GM23338 (cell line): ENCODE measurements at regions not wholly inside any gene's neighbourhood (a gene's known extent, or its start where the extent isn't known, plus 50 kb on each side); places are given as distances from the start of the nearest gene placed in this dataset.

Experiments
- ATAC-seq: fragments of 200-7000 bp; cut with Tn5 transposase; 3 replicates; pipeline ENCODE4 v1.9.1; 2020
- DNase-seq: peaks from one replicate; pipeline ENCODE4 v3.0.0-alpha.2; 2015; ENCODE audit warnings: low spot score
- H2AFZ ChIP-seq: fragments of 200-600 bp; sonication (generic); 2 replicates; pipeline ENCODE4 v1.8.0; 2016; ENCODE audit warnings: antibody characterized with exemption, mild to moderate bottlenecking, moderate library complexity
- H3F3A ChIP-seq: fragments of 200-600 bp; sonication (generic); replicated peaks from 2 replicates; pipeline ENCODE4 v1.8.0; 2017; ENCODE audit warnings: antibody characterized with exemption, mixed run types, low read depth
- H3K27ac ChIP-seq: fragments of 200-600 bp; sonication (generic); 2 replicates; pipeline ENCODE4 v1.6.1; 2016; ENCODE audit warnings: low read depth
- H3K27me3 ChIP-seq: fragments of 200-600 bp; sonication (generic); 2 replicates; pipeline ENCODE4 v1.8.0; 2016; ENCODE audit warnings: mild to moderate bottlenecking, mixed run types, moderate library complexity; ENCODE audit not compliant: insufficient read depth
- H3K36me3 ChIP-seq: fragments of 200-600 bp; sonication (generic); 2 replicates; pipeline ENCODE4 v1.8.0; 2016; ENCODE audit warnings: mild to moderate bottlenecking; ENCODE audit not compliant: insufficient read depth
- H3K4me1 ChIP-seq: fragments of 200-600 bp; sonication (generic); 2 replicates; pipeline ENCODE4 v1.8.0; 2016; ENCODE audit warnings: mild to moderate bottlenecking, moderate library complexity; ENCODE audit not compliant: insufficient read depth
- H3K4me2 ChIP-seq: fragments of 200-600 bp; sonication (generic); 2 replicates; pipeline ENCODE4 v1.7.1; 2017; ENCODE audit warnings: mixed run types
- H3K4me3 ChIP-seq: fragments of 200-600 bp; sonication (generic); 2 replicates; pipeline ENCODE4 v1.6.1; 2016; ENCODE audit warnings: mixed run types
- H3K79me2 ChIP-seq: fragments of 200-600 bp; sonication (generic); replicated peaks from 2 replicates; pipeline ENCODE4 v1.8.0; 2017; ENCODE audit warnings: mild to moderate bottlenecking; ENCODE audit not compliant: insufficient read depth
- H3K9me2 ChIP-seq: fragments of 200-600 bp; sonication (generic); 2 replicates; pipeline ENCODE4 v1.8.0; 2017; ENCODE audit not compliant: insufficient read depth
- H4K20me1 ChIP-seq: fragments of 200-600 bp; sonication (generic); replicated peaks from 2 replicates; pipeline ENCODE4 v1.8.0; 2017; ENCODE audit warnings: mild to moderate bottlenecking; ENCODE audit not compliant: insufficient read depth
- H3K27ac Mint-ChIP-seq: 2 replicates; pipeline ENCODE4 v1.8.0; 2020; ENCODE audit warnings: inconsistent platforms, mild to moderate bottlenecking, moderate library complexity, mixed read lengths
- H3K27me3 Mint-ChIP-seq: 3 replicates; pipeline ENCODE4 v1.8.0; 2022; ENCODE audit warnings: low read depth, mild to moderate bottlenecking, moderate library complexity, mixed read lengths, inconsistent platforms; ENCODE audit not compliant: insufficient read depth, poor library complexity
- H3K36me3 Mint-ChIP-seq: 3 replicates; pipeline ENCODE4 v1.8.0; 2021; ENCODE audit warnings: low read depth, mild to moderate bottlenecking, inconsistent platforms, moderate library complexity, mixed read lengths
- H3K4me1 Mint-ChIP-seq: 3 replicates; pipeline ENCODE4 v1.8.0; 2020; ENCODE audit warnings: mild to moderate bottlenecking, inconsistent platforms, mixed read lengths
- H3K4me3 Mint-ChIP-seq: 3 replicates; pipeline ENCODE4 v1.8.0; 2021; ENCODE audit warnings: moderate library complexity, mild to moderate bottlenecking, inconsistent platforms, mixed read lengths
- H3K9me3 Mint-ChIP-seq: 3 replicates; pipeline ENCODE4 v1.8.0; 2020; ENCODE audit warnings: moderate library complexity, mild to moderate bottlenecking, inconsistent platforms, mixed read lengths
- CTCF ChIP-seq, 2 experiments: fragments of 200-600 bp in 1 of 2; sonication (generic) in 1 of 2; conservative IDR thresholded peaks; 2 replicates each; pipeline versions ENCODE4 v1.5.1 to v1.6.1; 2016 to 2017; ENCODE audit warnings: antibody characterized with exemption in 2 of 2, low read depth in 2 of 2, mild to moderate bottlenecking in 2 of 2, moderate library complexity in 1 of 2
- REST ChIP-seq: IDR thresholded peaks from one replicate; pipeline ENCODE4 v1.6.1; 2018; ENCODE audit warnings: antibody characterized with exemption; ENCODE audit not compliant: unreplicated experiment
- STAT1 ChIP-seq: IDR thresholded peaks from one replicate; pipeline ENCODE4 v1.6.1; 2016; ENCODE audit warnings: antibody characterized with exemption; ENCODE audit not compliant: unreplicated experiment
- ZNF114 ChIP-seq: fragments of 250-450 bp; sonication (Bioruptor Pico); IDR thresholded peaks from 2 replicates; pipeline ENCODE4 v1.5.0; 2020; ENCODE audit warnings: mild to moderate bottlenecking, moderate library complexity
- ZNF462 ChIP-seq: fragments of 250-450 bp; sonication (Bioruptor Pico); IDR thresholded peaks from 2 replicates; pipeline ENCODE4 v1.5.0; 2020; ENCODE audit warnings: mild to moderate bottlenecking, moderate library complexity

- Histone ChIP-seq H3K27ac (no peak overlapping the region), H3K36me3 (no peaks in the 10 kb centered on the region), H3K4me1 (no peaks in the 10 kb centered on the region), H3K9me2 (no peaks in the 10 kb centered on the region), H3F3A (no peaks in the 10 kb centered on the region), H2AFZ (no peak overlapping the region), H3K4me3 (no peak overlapping the region), H3K79me2 (no peaks in the 10 kb centered on the region), H3K4me2 (no peak overlapping the region), H3K27me3 (no peaks in the 10 kb centered on the region), H4K20me1 (no peaks in the 10 kb centered on the region)
- 0 out of 3 replicates have a peak, but pooled peaks cover 3% of the 10 kb centered on the region for H3K36me3 Mint-ChIP-seq
- no peak for ATAC-seq
- no peak overlapping the region for H3K27ac Mint-ChIP-seq
- peaks cover 2% of the 10 kb centered on the region for H3K27me3 Mint-ChIP-seq
- H3K4me1 Mint-ChIP-seq, result peaks cover 3% of the 10 kb centered on the region; the same call in 2 of the 3 replicates
- no peak for DNase-seq
- H3K4me3 Mint-ChIP-seq, result no peak overlapping the region
- no peak for TF ChIP-seq CTCF (conservative IDR thresholded peaks at IDR 0.05; ENCODE audit: low read depth in 2 of 2)
- no peak for TF ChIP-seq STAT1
- no peak for TF ChIP-seq ZNF114
- peak; percentile 12 for TF ChIP-seq REST
- TF ChIP-seq ZNF462, result no peak
- H3K9me3 Mint-ChIP-seq, result peaks cover 14% of the 10 kb centered on the region
Measured at GRCh38 chr17:77020973-77021372, 119.8 kb upstream of the SEC14L1 start.
